GM12873 (cell line): ENCODE measurements at regions not wholly inside any gene's neighbourhood (a gene's known extent, or its start where the extent isn't known, plus 50 kb on each side); places are given as distances from the start of the nearest gene placed in this dataset.

Experiments used
- TF ChIP-seq, protein P1 (sequence below): IDR thresholded peaks from 2 replicates; pipeline ENCODE4 v1.5.1; 2012; ENCODE audit warnings: low read depth, mild to moderate bottlenecking, moderate library complexity, low read length, control low read depth; ENCODE audit not compliant: insufficient read depth; ENCODE audit errors: missing control alignments

DNA sequence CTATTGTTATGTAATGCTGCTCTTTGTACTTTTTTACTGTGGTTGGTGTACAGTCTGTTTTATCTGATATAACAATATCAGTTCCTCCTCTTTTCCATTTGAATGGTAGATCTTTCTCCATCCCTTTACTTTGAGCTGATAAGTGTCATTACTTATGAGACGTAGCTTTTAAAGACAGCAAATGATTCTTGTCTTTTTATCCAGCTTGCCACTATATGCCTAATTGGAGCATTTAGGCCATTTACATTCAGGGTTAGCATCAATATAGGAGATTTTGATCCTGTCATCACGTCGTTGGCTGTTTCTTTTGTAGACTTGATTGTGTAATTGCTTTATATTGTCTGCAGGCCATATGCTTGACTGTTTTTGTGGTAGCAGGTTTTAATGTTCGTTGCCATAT is 894.2 kb upstream of the ATXN8OS start:
- TF ChIP-seq, protein P1, sequence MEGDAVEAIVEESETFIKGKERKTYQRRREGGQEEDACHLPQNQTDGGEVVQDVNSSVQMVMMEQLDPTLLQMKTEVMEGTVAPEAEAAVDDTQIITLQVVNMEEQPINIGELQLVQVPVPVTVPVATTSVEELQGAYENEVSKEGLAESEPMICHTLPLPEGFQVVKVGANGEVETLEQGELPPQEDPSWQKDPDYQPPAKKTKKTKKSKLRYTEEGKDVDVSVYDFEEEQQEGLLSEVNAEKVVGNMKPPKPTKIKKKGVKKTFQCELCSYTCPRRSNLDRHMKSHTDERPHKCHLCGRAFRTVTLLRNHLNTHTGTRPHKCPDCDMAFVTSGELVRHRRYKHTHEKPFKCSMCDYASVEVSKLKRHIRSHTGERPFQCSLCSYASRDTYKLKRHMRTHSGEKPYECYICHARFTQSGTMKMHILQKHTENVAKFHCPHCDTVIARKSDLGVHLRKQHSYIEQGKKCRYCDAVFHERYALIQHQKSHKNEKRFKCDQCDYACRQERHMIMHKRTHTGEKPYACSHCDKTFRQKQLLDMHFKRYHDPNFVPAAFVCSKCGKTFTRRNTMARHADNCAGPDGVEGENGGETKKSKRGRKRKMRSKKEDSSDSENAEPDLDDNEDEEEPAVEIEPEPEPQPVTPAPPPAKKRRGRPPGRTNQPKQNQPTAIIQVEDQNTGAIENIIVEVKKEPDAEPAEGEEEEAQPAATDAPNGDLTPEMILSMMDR, result no peak

DNA sequence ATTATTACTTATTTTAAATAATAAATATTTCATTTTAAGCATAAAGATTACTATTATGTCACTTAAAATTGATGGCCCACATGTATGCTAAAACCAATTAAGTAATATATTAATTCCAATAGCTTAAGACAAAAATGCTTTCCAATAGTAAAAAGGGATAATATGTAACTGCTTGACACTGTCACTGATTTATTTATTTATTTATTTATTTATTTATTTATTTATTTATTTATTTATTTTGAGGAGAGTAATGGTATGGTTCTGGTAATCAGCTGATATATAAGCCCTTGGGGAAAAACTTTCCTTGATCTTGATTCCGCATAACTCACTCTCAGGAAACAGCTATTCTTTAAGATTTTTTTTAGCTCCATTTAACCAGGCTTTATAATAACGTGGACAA is 903.0 kb upstream of the ATXN8OS start:
- TF ChIP-seq, protein P1, result no peak

DNA sequence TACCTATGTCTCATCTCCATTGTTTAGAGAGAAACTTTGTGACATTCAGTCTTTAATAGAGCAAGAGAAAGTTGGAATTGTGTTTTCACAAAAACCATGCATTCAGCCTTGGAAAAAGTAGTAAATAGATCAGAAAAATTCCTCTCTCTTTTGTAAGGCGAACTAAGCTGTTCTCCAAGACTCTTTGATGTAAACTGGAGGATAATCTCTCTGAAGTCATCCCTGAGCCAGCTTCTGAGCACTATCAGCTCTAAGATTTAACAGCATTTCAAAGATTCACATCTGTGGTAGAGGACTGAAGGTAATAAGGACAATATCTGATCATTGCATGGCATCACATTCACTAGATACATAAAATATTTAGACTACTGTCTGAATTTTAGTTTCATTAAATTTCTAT is 904.6 kb upstream of the ATXN8OS start:
- TF ChIP-seq, protein P1, result no peak

DNA sequence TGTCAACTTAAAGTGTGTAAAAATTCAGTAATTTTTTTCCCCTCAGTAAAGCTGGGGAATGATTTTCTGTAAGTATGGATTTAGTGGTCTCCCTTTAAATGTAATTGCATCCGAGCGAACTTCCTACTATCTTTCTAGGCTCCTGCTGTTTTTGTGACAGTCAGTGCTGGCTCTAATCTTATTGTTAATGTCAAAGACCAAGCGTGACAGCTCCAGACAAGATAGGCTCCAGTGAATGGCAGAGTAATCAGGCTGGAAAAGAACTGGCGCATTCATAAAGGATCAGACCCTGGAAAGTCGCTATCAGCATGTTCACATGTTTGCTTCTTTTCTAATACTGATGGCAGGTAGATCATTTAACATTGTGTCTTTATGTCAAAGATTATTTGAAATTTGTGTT is 908.0 kb upstream of the ATXN8OS start:
- TF ChIP-seq, protein P1, result no peak

DNA sequence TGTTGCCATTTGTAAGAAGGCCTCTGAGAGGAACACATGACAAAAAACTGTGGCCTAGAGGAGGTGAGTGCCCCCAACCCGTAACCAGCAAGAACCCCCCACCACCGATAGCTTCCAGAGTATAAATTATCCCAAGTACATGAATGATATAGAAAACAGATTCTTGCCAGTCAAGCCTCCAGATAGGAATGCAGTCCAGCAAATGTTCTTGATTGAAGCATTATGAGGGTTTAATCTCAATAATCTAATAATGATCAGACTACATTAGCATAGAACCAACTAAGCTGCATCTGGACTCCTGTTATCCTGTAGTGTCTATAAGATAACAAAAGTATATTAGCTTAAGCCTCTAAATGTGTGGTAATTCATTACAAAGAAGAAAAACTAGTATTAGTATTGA is 908.9 kb upstream of the ATXN8OS start:
- TF ChIP-seq, protein P1, result no peak

DNA sequence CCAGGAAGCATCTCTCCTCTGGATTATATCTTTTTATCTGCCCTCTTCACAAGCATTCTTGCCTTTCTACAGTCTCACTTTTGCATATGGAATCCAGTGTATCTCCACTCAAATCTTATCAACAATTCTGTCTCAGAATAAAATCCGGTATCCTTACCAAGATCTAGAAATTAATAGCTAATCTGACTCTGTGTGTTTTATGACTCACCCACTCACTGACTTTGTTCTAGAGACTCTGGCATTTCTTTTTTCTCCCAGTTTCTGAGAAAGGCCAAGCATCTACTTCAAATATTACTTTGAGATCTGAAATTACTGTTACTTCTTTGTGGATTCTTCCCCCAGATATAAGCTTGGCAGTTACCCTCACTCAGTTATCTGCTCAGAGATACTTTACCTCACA is 913.5 kb upstream of the ATXN8OS start:
- TF ChIP-seq, protein P1, result no peak

DNA sequence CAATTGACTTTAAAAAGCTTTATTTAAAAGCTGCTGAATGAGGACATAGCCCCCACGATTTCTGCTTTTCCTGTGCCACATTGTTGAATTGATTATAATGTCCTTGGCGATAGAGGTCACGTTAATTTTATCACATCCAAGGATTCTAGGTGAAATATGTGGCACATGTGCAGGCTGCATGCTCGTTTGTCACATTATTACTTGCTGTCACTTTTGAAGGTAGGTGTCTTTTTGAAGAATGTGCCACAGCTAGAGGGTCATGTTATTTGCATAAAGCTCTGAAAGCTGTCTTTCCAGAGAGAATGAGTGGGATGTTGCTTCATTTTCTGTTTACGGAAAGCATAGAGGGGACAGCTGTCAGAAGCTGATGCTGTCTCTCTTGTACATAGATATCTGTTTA is 927.6 kb upstream of the ATXN8OS start:
- TF ChIP-seq, protein P1, result no peak
